Hematopoietic multipotent progenitor cell treated with erythropoietin and hydrocortisone succinate and interleukin-3 and kit ligand, for 8 days (in vitro differentiated cells): ENCODE measurements at regions not wholly inside any gene's neighbourhood (a gene's known extent, or its start where the extent isn't known, plus 50 kb on each side); places are given as distances from the start of the nearest gene placed in this dataset.

Experiments
- DNase-seq: peaks from one replicate; pipeline ENCODE4 v3.0.0-alpha.2; 2015

DNA sequence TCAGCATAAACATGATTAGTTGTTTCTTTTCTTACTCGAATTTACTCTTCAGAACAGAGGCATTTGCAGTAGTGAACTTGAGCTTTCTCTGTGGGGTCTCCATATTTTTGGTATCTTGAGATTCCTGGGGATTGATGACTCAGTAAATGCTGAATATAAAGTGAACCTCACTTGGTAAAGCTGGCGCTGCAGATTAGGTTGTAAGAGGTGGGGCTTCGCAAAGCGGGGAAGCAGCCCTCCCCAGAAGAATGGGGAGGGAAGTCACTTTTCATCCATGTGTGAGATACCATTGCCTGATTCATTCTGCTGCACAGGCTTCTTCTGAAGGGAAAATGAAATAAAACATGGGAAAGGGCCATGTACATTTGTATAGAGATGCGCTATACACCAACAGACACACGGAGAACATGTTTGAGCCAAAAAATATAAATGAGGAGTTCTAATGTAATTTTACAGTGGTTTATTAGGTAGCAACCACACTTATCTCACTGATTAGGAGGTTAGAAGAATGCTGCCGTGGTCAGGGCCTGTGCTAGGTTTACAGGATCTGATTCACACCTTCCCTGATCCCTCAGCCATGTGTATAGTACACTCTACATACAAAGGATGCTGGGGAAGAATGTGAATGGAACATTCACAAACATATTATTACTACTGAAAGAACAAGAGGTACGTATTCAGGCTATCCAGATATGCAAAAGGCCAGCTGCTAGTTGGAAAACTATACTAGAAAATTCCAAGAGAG, 63.5 kb downstream of the DNTTIP2 start:
- peak; percentile 43 for DNase-seq

DNA sequence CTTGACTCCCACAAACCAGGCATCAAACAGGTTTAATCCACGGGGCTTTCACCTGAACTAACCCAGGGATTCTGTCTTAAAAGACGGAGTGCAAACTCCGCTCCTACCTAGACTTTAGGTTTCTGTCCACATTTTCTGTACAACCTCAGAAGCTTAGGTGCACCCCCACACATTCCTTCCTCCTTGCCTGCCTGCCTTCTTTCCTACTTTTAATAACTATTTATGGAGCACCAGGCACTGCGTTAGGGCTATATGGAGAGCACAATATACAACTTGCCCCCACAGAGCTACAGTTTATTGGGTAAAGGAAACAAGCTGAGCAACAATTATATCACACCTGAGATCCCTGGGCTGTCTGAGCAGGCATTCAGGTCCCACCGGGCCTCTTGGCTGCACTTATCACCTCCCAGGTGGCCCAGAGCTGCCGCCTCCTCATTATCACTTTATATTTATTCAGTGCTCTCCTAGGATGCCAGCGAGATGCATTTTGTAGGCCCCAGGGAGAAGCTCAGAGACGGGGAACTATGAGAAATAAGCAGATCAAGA, 64.1 kb downstream of the DNTTIP2 start:
- no peak for DNase-seq

DNA sequence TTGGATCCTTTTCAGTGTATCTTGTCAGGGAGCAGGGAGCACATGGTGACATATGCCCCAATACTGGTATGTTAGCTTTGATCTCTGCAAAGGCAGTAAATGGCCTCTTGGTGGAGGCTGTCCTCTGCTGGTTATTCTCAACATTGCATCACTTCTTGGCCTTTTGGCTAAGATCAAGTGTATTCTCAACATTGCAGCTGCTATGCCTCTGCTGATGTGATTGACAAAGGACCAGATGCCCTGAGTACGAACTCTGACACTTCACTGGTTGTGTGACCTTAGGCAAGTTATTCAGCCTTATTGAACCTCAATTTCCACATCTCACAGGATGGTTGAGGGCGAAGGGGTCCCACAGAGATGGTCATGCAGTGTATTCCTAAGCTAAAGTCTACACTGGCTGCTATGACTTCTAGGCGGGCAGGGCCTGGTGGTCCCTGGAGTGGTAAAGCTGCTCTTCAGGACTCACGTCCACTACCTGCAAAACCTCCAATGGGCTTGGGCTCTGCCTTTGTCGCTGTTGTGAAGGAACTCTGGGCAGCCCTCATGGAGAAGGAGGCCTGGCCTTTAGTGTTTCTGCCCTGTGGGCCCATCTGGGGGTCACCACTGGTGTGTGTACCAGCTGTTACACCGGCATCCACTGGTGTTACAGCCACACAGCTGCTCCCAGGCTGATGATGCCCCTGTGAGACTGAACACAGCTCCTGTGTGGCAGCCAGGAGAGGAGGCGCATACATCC, 64.8 kb downstream of the DNTTIP2 start:
- peak; percentile 84 for DNase-seq

DNA sequence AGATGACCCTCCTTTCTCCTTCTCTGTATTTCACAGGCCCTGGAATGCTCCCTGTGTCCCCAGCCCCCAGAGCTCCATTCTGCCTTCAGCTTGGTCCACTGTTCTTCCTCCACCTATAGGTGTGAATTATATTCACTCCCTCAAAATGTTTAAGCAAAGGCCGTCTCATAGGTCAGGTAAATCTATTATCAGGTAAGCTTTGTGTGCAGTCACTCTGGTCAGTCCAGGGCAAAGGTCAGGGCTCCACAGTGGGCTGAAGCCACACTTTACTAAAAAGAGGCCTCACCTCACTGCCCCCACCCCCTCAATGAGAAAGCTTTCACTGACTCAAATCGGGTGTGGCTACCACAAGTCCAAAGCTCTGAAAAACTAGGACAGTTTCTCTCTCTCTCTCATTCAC, 65.9 kb downstream of the DNTTIP2 start:
- DNase-seq, result no peak

DNA sequence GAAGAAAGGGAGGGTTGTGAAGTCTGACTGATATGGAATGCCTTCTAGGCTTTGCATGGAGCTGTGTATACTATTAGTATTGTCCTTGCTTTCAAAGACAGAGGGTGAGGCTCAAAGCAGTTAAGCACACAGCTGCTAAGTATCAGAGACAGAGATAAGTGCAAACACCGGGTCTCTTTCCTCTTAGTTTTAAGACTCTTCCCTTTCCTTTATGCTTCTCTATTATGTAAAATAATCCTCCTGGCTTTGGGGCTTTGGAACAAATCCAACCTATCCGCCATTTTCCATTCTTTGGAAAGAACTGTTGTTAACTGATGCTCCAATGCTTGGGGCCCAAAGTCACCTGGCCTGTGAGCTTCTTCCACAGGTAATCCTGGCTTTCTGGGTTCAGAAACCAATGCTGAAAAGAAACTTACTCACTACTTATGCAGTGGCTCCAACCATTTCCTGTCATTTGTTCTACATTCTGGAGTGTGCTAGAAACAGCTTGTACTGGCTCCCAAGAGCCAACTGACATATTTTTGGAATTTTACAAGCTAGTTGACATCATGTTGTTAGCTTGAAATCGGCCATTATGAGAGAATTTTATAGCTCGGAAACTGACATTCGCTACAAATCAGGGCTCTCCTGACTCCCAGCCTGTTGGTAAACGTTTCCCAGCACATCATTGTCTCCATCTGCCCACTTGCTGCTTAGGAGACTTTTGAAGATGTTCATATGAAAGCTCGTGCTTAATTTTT, 67.5 kb downstream of the DNTTIP2 start:
- DNase-seq, result no peak

DNA sequence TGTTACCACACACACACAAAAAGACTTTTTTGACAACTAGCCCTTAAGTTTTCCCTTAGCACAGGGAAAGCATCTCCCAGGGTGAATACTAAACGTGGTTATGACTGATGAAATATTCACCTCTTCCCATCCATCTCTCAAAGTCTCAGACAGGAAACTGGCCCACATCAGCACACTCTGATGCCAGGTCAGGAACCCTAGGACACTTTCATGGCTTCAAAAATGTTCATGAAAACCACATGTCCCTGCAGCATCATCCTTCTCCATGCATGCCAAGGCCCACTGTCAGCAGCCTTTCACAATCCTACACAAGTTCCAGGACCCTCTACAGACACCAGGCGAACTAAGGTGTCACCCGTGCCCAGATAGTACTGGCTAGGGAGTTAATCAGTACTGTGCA, 68.7 kb downstream of the DNTTIP2 start:
- DNase-seq, result no peak

DNA sequence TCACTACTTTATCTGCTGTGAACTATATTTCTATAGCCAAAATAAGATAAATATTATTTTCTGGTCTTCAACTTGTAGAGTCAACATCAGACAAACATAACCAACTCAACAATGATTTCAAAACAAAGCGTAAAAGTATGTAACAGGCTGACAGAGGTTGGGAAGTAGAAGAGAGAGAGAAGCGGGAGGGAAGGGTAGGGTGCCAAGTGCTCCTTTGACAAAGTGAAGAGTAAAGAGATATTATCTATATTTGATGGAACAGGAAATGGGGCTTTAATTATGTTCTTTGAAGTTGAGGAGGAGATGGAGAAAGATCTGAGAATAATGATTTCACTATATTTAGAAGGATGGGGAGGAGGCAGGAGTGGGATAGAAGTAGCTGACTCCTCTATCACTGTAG, 70.1 kb downstream of the DNTTIP2 start:
- no peak for DNase-seq

DNA sequence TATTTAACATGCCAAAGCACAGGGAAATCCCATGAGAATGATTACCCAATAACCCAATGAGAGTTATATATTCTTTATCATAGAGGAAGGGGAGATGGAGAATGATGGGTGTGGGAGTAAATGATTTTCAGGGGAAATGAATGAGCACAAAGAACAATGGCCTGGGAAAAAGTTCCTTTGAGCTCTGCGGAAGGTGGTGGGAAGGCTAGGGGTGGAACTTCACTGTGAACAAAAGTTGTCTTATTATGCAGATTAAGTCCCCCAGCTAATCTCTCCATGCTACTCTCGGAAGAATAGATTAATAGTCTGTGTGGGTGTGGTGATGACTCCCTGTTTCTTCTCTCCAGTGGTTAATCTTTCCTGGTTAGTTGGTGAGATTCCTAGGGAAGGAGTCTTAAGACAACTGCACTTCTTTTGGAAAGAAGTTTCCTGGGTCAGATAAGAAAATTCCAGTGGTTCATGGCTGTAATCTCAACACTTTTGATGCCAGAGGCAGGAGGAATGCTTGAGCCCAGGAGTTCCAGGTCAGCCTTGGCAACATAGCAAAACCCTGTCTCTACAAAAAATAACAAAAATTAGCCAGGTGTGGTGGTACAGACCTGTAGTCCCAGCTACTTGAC, 71.6 kb downstream of the DNTTIP2 start:
- no peak for DNase-seq

DNA sequence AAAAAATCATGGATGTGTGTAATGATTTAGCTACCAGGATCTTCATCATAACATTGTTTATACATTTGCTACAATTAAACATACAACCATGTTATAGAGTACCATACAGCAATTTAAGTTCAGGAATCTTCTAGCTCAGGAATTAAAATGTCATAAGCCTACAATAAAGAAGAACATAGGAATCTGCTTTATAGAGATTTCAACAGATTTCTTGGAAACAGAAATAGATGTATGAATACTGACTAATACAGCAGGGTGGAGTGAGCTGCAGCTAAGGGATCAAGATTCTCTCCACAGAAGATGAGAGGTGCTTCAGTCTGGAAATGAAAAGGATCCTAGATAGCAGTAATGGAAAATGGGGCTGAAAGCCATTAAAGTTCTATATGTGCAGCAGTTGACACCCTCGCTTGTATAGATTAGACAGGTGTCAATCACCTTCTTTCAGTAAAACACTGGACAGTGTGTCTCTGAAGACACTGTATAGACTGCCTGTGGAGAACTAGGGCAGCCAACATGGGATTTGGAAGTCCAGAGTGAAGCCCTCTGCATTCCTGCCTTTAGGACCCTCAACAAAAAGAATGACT, 73.9 kb downstream of the DNTTIP2 start:
- DNase-seq, result no peak

DNA sequence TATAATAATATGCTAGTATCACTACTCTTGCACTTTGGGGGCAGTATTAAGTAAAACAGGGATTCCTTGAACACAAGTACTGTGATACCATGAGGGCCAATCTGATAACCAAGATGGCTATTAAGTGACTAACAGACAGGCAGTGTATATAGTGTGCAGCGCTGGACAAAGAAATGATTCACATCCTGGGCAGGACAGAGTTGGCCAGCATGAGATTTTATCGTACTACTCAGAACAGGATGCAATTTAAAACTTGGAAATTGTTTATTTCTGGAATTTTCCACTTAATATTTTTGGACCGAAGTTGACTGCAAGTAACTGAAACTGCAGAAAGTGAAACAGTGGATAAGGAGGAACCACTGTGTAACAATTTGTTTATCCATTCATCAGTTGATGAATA, 74.6 kb downstream of the DNTTIP2 start:
- DNase-seq, result no peak

DNA sequence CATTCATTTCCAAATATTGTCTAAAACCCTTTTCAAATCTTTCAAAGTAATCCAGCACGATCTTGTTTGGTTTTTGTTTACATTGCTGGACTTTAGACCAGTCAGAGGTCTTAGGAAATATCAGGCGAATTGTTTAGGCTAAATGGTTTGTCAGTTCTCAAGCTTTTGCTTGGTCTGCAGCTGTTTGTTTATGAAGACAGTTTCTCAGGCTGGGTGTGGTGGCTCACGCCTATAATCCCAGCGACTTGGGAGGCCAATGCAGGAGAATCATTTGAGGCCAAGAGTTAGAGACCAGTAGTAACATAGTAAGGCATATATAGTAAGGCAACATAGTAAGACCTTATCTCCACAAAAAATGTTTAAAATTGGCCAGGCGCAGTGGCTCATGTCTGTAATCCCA, 77.5 kb downstream of the DNTTIP2 start:
- no peak for DNase-seq

DNA sequence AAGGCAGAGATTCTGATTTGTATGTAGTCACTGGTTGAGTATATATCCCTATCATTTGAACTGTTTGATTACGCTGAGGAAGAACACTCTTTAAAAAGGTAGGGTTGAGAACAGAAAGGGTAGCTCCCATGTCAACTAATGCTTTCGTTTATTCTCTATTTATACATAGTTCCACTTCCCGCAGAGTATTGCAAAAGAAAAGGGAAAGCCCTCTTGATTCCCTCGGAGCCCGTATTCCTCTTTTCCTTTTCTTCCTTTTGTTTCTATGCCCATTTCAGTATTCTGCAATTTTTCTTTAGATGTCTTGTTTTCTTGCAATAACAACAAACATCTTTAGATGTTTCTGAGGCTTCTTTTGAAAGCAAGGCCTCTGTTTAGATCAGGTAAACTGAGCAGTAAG, 78.2 kb downstream of the DNTTIP2 start:
- DNase-seq, result no peak

DNA sequence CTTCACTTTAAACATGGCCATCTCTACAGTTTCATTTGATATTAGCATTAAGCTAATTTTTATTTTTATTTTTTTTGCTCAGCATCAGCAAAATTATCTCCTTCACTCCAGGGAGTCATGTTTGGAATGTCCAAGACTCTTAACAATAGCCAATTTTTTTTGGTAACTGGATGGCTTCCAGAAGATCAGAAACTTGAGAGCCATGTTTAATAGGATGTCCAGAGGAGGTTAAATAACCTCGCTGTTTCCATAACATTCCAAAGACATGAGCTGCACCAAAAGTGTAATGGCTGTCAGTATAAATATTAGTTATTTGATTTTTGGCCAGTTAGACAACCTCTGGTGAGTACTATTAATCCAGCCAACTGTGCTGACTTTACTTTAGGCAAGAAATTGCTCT, 80.7 kb downstream of the DNTTIP2 start:
- DNase-seq, result no peak

DNA sequence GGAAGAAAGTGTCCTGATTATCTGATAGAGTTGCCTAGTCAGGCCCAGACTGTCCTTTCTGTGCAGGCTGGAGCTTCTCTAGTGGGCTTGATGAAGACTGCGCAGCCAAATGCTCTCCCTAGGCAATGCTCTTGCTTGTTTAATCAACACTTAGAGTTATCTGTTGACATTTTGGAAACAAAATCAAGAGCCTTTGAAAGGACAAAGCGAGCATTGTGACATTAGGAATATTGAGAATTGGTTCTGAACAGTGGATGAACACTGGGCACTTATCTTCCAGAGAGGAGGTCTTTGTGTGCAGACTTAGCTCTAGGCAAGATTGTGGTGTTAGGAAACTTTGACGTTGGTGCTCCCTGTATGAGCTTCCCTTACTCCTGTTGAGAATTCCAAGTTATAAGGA, 94.5 kb downstream of the DNTTIP2 start:
- no peak for DNase-seq

DNA sequence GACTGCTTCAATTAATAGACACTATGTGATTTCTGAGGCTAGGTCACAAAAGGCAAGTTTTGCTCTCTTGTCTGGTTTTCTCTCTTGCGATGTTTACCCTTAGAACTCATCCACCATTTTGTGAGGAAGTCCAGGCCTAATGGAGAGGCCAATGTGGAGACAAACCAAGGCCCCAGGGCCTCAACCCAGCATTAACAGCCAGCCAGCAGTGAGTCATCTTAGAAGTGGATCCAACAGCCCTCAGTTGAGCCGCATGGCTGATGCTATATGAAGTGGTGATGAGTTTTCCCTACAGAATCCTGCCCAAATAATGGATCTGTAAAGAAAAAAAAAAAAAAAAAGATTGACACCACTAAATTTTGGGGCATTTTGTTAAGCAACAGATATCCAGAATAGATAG, 95.1 kb downstream of the DNTTIP2 start:
- DNase-seq, result no peak

DNA sequence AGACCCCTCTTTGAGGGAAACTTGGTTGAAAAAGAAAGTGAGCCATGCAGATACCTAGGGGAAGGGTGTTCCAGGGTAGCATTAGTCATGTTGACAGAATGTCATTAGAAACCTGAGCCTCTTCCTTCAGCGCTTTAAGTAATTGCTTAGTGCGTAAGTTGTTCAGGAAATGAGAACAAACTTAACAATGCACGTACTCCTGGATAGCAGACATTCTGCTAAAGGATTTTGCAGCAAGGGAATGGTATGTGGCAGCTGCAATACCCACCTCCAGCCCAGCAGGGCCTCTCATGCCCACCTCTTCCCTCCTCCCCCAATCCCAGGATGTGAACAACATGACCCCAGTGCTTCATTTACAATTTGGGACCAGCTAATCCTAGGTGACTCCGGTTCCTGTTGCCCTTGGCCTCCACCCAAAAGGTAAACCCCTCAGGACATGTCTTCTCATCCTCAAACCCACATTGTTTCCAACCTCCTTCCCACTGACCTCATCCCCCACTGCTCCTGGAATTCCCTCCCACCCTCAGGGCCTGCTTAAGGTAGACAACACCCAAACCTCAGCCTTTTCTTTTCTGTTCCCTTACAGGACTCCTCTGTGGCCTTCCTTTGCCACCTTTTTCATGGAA, 98.0 kb upstream of the BCAR3 start:
- no peak for DNase-seq

DNA sequence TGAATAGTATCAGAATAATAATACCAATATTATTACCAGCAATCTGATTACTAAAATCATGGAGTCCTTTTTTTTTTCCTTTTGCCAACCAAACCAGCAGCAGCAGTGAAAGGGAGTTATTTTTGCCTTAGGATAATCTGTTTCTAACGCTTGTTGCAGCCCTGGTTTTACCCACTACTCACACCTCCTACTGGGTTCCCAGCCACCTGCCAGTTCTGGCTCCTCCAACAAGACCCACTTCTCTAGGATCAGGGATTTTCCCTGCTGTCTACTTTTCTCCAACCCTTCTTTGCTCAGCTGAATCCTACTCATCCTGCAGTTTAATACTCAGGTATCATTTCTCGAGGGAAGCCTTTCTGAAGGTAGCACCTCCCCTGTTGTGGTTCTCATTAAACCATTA, 96.8 kb upstream of the BCAR3 start:
- DNase-seq, result no peak

DNA sequence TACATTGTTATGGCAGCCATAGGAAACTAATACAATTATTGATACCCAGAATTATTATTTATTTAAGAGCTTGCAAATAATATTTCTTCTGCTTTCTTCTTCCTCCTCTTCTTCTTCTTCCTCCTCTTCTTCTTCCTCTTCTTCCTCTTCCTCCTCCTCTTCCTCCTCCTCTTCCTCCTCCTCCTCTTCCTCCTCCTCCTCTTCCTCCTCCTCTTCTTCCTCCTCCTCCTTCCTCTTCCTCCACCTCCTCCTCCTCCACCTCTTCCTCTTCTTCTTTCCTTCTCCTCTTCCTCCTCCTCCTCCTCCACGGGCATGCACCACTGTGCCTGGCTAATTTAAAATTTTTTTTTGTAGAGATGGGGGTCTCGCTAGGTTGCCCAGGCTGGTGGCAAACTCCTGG, 95.6 kb upstream of the BCAR3 start:
- no peak for DNase-seq

DNA sequence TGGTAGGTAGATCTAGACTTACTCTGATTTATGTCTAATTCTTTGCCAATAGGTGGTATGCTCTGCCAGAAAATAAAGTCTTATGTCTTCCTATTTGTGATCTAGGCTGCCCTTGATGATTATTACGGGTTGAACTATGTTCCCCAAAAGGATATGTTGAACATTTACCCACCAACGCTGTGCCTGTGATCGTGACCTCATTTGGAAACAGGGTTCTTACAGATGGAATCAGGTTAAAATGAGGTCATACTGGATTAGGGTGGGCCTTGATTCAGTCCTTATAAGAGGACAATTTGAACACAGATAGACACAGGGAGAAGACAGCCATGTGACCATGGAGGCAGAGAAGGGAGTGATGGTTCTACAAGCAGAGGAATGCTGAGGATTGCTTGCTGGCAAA, 95.1 kb upstream of the BCAR3 start:
- DNase-seq, result no peak

DNA sequence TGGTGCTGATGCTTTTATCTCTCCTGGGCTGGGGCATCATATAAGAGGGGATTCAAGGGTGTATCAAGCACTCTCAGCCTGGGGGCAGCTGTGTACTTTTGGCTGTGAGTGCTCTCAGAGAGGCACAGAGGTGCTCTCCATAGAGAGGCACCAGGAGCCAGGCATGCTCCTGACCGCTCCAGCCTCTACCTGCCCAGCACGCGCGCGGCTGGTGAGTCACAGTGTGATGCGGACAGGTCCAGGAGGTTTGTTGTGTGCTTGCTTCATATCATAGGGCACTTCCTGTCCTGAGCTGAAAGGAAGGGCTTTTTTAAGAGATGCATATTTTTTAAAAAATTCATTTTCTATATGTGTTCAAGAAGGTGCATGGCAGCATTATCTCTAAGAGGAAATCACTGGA, 93.6 kb upstream of the BCAR3 start:
- DNase-seq, result no peak

DNA sequence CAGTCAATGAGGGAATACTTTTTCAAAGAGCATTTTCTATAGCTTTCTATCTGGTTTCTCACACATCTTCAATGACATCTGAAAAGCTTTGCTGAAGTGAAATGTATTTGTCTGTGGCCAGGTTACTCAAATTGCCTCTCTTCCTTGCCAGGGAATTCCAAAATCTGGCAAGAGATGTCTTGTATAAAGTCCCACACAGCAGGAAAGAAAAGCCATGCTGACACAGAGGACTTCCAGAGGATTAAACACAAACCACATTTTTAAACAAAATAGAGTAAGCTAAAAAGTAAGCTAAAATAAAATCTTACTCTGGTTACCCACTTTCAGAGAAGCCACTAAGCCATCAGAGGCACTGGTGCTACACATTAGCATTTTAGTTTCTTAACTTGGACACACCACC, 93.1 kb upstream of the BCAR3 start:
- DNase-seq, result no peak

DNA sequence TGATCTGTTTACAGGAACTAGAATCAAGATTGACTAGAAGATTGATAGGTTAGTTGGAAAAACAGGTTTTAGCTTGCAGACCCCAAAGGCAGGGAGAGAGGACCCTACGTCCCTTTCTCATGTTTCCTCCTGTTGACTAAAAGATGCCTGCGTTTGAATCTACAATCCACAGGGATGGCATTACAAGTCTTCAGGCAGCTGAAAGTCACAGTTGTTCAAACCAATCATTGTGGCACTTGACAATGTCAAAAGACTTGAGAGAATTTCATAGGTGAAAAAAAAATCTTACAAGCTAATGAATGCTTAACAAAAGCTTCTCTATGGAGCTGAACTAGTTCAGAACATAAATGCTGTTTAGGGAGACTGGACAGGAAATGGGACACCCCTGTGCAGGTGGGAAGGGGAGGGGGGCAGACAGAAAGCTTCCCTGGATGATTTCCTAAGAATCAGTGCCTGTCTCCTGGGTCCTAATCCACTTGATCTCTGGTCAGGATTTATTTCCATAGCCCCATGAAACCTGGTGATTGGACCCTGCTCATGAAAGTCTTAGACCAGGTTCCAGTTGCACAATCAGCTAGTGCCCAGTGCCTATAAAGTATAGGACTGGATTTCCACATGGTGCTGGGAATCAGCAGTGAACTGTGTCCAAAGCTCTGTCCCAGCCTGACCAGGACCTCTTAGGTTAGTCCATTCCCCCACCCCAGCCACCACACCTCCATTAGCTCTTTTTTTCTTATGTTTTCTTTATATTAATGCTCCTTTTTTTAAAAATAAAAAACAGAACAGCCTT, 91.6 kb upstream of the BCAR3 start:
- DNase-seq, result no peak
